Nephron (organoid): ENCODE measurements at regions not wholly inside any gene's neighbourhood (a gene's known extent, or its start where the extent isn't known, plus 50 kb on each side); places are given as distances from the start of the nearest gene placed in this dataset.
"Not testable (repeated sequence)": the region's sequence is repeated elsewhere in the genome, so short reads cannot be mapped to it uniquely, and the experiment has no call there.

Experiments used
- H3K27ac Mint-ChIP-seq, 3 experiments: 2 replicates each; pipeline ENCODE4 v1.8.0; 2020; ENCODE audit warnings: mixed read lengths in 3 of 3, mild to moderate bottlenecking in 2 of 3, moderate library complexity in 1 of 3
- H3K27me3 Mint-ChIP-seq: 2 replicates; pipeline ENCODE4 v1.8.0; 2021; ENCODE audit warnings: low read depth, mild to moderate bottlenecking, moderate library complexity, mixed read lengths
- H3K36me3 Mint-ChIP-seq: 2 replicates; pipeline ENCODE4 v1.8.0; 2020; ENCODE audit warnings: low read depth, mixed read lengths
- H3K4me1 Mint-ChIP-seq: 2 replicates; pipeline ENCODE4 v1.8.0; 2020; ENCODE audit warnings: mixed read lengths
- H3K4me3 Mint-ChIP-seq, 3 experiments: 2 replicates each; pipeline ENCODE4 v1.8.0; 2020; ENCODE audit warnings: mild to moderate bottlenecking in 3 of 3, mixed read lengths in 3 of 3, moderate library complexity in 2 of 3
- H3K9me3 Mint-ChIP-seq: 2 replicates; pipeline ENCODE4 v1.8.0; 2020; ENCODE audit warnings: mixed read lengths
- CTCF ChIP-seq, 3 experiments: fragments of 200-600 bp; sonication (generic); IDR thresholded peaks; one replicate each; pipeline ENCODE4 v1.5.0; 2021; ENCODE audit warnings: antibody characterized with exemption in 3 of 3; ENCODE audit not compliant: unreplicated experiment in 3 of 3

GRCh38 chr18:11468120-11468519 is 141.3 kb upstream of the SLC35G4 start:
- Mint-ChIP-seq H3K27me3 (peaks cover 4% of the 10 kb centered on the region), H3K4me3 (no peak overlapping the region)

DNA sequence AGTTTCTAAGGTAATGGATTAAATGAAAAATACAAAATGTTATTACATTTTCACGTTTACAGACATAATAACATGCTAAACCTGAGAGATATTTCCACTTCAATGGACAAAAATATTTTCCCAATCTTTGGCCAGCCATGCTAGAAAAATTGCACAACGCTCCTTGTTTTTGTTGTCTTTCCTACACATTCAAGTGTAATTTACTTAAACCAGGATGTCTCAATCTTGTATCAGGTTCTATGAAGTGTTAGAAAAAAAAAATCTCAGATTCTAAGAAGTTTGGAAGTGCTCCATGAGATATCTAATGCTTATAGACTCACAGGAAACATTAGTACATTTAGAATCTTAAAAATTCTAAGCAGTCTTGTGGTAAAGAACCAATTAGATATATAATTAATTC is 141.8 kb upstream of the SLC35G4 start:
- no peak overlapping the region for H3K4me3 Mint-ChIP-seq

More at GRCh38 chr18:11468120-11468519, 141.3 kb upstream of the SLC35G4 start:
- Mint-ChIP-seq H3K27ac (no peak overlapping the region), H3K4me1 (no peaks in the 10 kb centered on the region), H3K36me3 (no peaks in the 10 kb centered on the region), H3K9me3 (no peaks in the 10 kb centered on the region)
- no peak for TF ChIP-seq CTCF (IDR thresholded peaks at IDR 0.05; ENCODE audit: unreplicated experiment in 3 of 3)

DNA sequence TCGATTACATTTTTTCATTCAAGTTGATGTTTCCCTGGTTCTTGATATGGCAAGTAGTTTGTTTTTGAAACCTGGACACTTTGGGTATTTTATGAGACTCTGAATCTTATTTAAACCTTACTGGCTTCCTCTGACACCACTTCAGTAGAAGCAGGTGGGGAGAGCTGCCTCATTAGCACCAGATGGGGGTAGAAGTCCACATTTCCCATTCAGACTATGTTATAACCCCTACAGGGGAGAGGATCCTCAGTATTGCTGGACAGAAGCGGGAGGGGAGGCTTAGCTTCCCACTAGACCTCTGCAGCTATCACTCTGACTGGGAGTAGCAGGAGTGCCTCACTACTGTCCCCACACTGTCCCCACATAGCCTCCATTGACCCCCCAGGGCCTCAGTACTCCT is 145.3 kb upstream of the SLC35G4 start:
- Mint-ChIP-seq H3K27me3 (no peaks in the 10 kb centered on the region), H3K9me3 (peaks cover 2% of the 10 kb centered on the region), H3K27ac (no peak overlapping the region), H3K4me3 (no peak overlapping the region), H3K36me3 (no peaks in the 10 kb centered on the region), H3K4me1 (no peaks in the 10 kb centered on the region)
- TF ChIP-seq CTCF (IDR thresholded peaks at IDR 0.05; ENCODE audit: unreplicated experiment in 3 of 3): no peak

More for the DNA sequence above, 141.8 kb upstream of the SLC35G4 start:
- Mint-ChIP-seq H3K27ac (no peak overlapping the region), H3K36me3 (no peaks in the 10 kb centered on the region), H3K27me3 (peaks cover 4% of the 10 kb centered on the region), H3K9me3 (no peaks in the 10 kb centered on the region), H3K4me1 (no peaks in the 10 kb centered on the region)
- no peak for TF ChIP-seq CTCF (IDR thresholded peaks at IDR 0.05; ENCODE audit: unreplicated experiment in 3 of 3)

GRCh38 chr18:11458447-11458846 is 150.9 kb upstream of the SLC35G4 start:
- Mint-ChIP-seq H3K4me3 (no peak overlapping the region), H3K4me1 (no peaks in the 10 kb centered on the region), H3K9me3 (peaks cover 2% of the 10 kb centered on the region), H3K36me3 (no peaks in the 10 kb centered on the region), H3K27ac (no peak overlapping the region), H3K27me3 (no peaks in the 10 kb centered on the region)
- TF ChIP-seq CTCF (IDR thresholded peaks at IDR 0.05; ENCODE audit: unreplicated experiment in 3 of 3): no peak

GRCh38 chr18:11457853-11458252 is 151.5 kb upstream of the SLC35G4 start:
- H3K4me3 Mint-ChIP-seq, H3K27me3 Mint-ChIP-seq, H3K9me3 Mint-ChIP-seq, H3K4me1 Mint-ChIP-seq, H3K36me3 Mint-ChIP-seq, H3K27ac Mint-ChIP-seq: not testable (repeated sequence)

- Mint-ChIP-seq H3K4me1 (no peaks in the 10 kb centered on the region), H3K27ac (no peak overlapping the region), H3K27me3 (no peaks in the 10 kb centered on the region), H3K9me3 (peaks cover 8% of the 10 kb centered on the region), H3K4me3 (no peak overlapping the region), H3K36me3 (no peaks in the 10 kb centered on the region)
- TF ChIP-seq CTCF (IDR thresholded peaks at IDR 0.05; ENCODE audit: unreplicated experiment in 3 of 3): no peak
Observed at GRCh38 chr18:11454040-11454439, 155.4 kb upstream of the SLC35G4 start.

GRCh38 chr18:11444169-11444568 is 165.2 kb upstream of the SLC35G4 start:
- not testable (repeated sequence) for H3K27me3 Mint-ChIP-seq, H3K4me3 Mint-ChIP-seq, H3K27ac Mint-ChIP-seq, H3K36me3 Mint-ChIP-seq, H3K4me1 Mint-ChIP-seq
- peaks cover 17% of the 10 kb centered on the region for H3K9me3 Mint-ChIP-seq
